ENCODE measurements at regions not wholly inside any gene's neighbourhood (a gene's known extent, or its start where the extent isn't known, plus 50 kb on each side); places are given as distances from the start of the nearest gene placed in this dataset.

GRCh38 chr9:73006986-73007385 lies 54.1 kb upstream of the ALDH1A1 start:
- no peak for DNase-seq (ENCODE audit: low read depth)
- no peak overlapping the region for H3K4me3 ChIP-seq (ENCODE audit: low read depth, low read length)
- no peak for TF ChIP-seq CTCF (conservative IDR thresholded peaks at IDR 0.05; ENCODE audit: low read depth, low read length)

Measured in choroid plexus epithelial cell (primary cell).